GM20000 (cell line): ENCODE measurements at regions not wholly inside any gene's neighbourhood (a gene's known extent, or its start where the extent isn't known, plus 50 kb on each side); places are given as distances from the start of the nearest gene placed in this dataset.
"Not testable (repeated sequence)": the region's sequence is repeated elsewhere in the genome, so short reads cannot be mapped to it uniquely, and the experiment has no call there.

Experiments used
- DNase-seq: peaks from one replicate; pipeline ENCODE4 v3.0.0; 2012; ENCODE audit warnings: low spot score
- TF ChIP-seq, protein P1 (sequence below): IDR thresholded peaks from 2 replicates; pipeline ENCODE4 v1.5.1; 2012; ENCODE audit warnings: mild to moderate bottlenecking, control low read depth; ENCODE audit errors: extremely low read depth, missing control alignments

GRCh38 chr22:25348391-25348790 is 129.0 kb downstream of the CRYBB2 start:
- TF ChIP-seq, protein P1, sequence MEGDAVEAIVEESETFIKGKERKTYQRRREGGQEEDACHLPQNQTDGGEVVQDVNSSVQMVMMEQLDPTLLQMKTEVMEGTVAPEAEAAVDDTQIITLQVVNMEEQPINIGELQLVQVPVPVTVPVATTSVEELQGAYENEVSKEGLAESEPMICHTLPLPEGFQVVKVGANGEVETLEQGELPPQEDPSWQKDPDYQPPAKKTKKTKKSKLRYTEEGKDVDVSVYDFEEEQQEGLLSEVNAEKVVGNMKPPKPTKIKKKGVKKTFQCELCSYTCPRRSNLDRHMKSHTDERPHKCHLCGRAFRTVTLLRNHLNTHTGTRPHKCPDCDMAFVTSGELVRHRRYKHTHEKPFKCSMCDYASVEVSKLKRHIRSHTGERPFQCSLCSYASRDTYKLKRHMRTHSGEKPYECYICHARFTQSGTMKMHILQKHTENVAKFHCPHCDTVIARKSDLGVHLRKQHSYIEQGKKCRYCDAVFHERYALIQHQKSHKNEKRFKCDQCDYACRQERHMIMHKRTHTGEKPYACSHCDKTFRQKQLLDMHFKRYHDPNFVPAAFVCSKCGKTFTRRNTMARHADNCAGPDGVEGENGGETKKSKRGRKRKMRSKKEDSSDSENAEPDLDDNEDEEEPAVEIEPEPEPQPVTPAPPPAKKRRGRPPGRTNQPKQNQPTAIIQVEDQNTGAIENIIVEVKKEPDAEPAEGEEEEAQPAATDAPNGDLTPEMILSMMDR: no peak
- no peak for DNase-seq

GRCh38 chr22:25348996-25349395 is 129.6 kb downstream of the CRYBB2 start:
- DNase-seq: not testable (repeated sequence)

- TF ChIP-seq, protein P1: no peak
- no peak for DNase-seq
These were observed 131.1 kb downstream of the CRYBB2 start for GRCh38 chr22:25350551-25350971.

- TF ChIP-seq, protein P1: no peak
- DNase-seq: no peak
These were observed 132.3 kb downstream of the CRYBB2 start for GRCh38 chr22:25351631-25352293.

GRCh38 chr22:25352294-25352680 is 132.8 kb downstream of the CRYBB2 start:
- DNase-seq: no peak
- TF ChIP-seq, protein P1: no peak

GRCh38 chr22:25353516-25354445 is 134.3 kb downstream of the CRYBB2 start:
- no peak for DNase-seq
- TF ChIP-seq, protein P1: no peak

GRCh38 chr22:25354456-25354855 is 135.0 kb downstream of the CRYBB2 start:
- TF ChIP-seq, protein P1: no peak
- DNase-seq: no peak
